ENCODE measurements at regions not wholly inside any gene's neighbourhood (a gene's known extent, or its start where the extent isn't known, plus 50 kb on each side); places are given as distances from the start of the nearest gene placed in this dataset.

DNA sequence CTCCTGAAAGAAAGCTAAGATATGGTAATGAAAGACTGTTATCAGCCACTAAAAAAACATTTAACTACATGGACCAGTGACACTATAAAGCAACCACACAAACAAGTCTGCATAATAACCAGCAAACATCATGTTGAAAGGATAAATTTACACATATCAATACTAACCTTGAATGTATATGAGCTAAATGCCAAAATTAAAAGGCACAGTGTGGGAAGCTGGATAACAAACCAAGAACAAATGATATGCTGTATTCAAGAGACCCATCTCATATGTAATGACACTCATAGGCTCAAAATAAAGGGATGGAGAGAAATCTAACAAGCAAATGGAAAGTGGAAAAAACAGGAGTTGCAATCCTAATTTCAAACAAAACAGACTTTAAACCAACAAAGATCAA lies 213.1 kb upstream of the CDH2 start:
- TF ChIP-seq CTCF (optimal IDR thresholded peaks at IDR 0.05 in 1 of 3, IDR thresholded peaks at IDR 0.05 in 1 of 3, conservative IDR thresholded peaks at IDR 0.05 in 1 of 3; ENCODE audit: extremely low read depth in 1 of 3, insufficient read depth in 2 of 3, low read length in 3 of 3) (no peak), EZH2 (IDR thresholded peaks at IDR 0.05; ENCODE audit: low read length) (no peak)

Data from keratinocyte (primary cell).